ENCODE measurements at regions not wholly inside any gene's neighbourhood (a gene's known extent, or its start where the extent isn't known, plus 50 kb on each side); places are given as distances from the start of the nearest gene placed in this dataset.
"Not testable (repeated sequence)": the region's sequence is repeated elsewhere in the genome, so short reads cannot be mapped to it uniquely, and the experiment has no call there.

DNA sequence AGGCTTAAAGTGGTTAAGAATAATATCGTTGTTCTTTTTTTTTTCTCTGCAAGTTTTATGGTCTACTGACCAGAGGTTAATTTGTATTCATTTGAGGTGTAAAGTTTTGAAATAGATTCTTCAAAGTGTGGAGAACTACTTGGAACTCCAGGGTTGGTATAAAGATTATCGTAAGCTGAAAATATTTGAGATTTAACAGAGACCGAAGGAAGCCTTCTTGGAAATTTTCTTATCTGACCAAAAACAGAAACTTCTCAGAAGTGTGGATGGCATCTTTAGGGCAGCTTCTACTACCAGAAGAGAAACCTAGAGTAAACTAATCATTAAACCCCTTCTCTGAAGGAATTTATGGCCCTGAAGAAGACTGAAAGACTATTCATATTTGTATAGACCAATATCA lies 206.8 kb upstream of the MON1B start:
- DNase-seq (ENCODE audit: low spot score), result no peak

DNA sequence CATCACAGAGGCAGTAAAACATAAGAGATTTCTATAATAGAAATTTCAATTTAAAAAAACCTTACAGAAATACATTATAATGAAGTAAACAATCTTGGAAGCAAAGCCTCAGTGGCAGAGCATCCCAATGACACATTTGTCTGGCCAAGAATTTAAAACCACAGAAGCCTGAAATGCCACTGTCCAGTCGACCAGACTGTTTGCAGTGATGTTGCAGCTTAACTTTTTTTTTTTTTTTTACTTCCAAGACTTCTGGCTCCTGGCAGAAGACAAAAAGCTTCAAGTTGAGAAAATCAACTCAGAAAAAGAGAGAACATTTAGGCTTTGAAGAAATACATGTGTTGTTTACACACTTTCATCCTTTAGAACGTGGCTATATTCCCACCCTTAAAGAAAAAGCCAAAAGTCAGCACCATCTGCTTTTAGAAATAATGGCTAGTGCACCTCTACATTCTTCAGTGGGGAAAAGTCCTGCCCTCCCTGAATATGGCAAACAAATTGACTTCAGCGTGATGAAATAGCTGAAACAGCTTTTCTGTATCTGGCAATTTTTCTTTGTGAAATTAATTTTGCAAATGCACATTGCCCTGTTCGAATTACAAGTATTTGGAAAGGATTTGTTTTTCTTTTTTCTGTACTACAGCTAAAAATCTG lies 205.5 kb upstream of the MON1B start:
- no peak for DNase-seq (ENCODE audit: low spot score)

DNA sequence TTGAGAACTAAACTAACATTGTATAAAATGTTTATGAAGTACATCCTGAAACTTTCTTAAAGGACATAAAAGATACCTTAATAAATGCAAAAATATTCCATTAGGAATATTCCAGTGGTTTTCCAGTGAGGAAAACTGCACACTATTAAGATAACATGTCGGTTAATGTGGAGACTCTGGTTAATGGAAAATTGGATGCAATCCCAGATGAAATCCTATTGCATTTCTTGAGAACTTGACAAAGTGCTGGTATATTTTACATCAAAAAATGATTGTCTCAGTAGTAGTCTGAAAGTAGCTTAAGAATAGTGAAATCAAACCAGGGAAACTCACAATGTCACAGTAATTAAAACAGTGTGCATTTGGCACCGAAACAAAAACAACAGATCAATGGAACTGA lies 202.5 kb upstream of the MON1B start:
- no peak for DNase-seq (ENCODE audit: low spot score)

DNA sequence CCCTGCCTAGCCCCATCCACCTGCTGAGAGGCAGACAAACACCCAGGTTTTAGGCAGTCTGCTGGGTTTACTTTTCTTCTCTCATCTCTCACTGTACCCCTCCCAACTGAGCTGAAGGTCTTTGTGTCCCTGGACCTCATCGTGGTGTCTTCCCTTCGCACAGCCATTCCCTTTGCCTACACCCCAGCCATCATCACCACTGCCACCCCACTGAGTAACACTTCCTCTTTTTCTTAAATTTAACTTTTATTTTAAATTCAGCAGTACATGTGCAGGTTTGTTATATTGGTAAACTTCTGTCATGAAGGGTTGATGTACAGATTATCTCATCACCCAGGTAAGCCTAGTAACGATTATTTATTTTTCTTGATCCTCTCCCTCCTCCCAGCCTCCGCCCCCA lies 188.3 kb upstream of the MON1B start:
- DNase-seq (ENCODE audit: low spot score), result no peak

DNA sequence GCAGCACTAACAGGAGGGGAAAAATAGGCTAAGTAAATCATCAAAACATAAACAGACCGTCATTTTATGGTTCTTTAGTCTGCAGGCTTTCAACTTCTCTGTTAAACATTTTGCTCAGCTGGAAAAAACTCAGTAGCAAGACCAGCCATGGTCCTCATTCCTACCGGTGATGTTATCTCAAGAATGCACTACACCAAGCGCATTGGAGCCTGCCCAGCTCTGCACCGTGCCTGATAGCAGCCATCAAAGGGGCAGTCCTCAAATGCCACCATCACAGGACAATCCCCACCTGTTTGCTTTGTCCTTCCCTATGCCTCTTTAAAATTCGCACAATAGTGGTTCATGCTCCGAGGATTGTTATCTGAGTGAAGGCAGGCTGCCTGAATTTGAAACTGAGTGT lies 181.5 kb upstream of the MON1B start:
- no peak for DNase-seq (ENCODE audit: low spot score)

DNA sequence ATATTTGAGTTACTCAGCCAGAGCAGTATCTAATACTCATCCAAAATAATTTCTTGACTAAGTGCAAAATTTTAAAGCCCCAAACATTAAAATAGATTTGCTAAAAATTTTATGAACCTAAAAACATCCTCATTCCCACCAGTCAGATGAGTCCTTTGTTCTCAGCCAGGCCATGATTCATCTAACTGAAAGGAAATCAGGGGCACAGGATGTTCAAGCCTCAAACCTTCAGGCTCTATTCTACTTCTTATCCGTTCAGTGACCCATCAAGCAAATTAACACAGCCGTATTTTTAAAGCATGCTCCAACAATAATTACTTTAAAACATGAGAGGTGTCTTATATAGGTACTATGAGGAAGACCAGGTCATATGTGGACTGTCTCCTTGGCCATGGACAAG lies 176.5 kb upstream of the MON1B start:
- no peak for DNase-seq (ENCODE audit: low spot score)

DNA sequence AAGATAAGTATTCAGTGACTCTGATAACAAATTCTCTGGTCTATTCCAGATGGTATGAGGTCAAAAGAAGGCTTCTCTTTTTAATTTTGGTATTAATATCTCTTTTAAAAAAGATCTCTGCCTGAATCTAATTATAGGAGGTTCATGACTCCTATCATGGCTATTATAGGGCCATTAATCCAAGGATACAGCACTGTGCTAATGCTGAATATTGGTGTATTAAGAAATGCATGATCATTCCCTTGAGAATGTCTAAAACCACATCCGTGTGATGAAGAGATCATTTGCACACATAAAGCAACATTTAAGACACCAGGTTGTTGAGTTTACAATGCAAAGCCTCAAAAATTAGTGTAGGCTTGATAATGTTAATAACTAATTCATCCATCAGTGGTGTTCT lies 160.4 kb upstream of the MON1B start:
- no peak for DNase-seq (ENCODE audit: low spot score)

DNA sequence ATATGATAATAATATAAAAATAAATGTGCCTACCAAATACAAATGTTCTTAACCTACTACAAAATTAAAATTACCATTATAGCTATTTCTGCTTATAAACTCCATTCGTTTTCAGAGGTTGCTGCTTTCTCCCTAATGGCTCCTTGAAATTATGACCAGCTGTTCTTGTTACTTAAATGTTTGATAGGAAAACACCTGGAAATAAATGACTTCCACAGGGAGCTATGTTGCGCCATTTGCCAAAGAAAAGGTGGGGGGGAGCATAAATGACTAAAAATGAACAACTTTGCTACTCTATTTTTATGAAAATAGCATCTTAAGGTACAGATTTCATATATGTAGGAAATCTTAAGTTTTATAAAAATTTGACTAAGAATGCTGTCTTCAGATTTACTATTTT lies 157.5 kb upstream of the MON1B start:
- no peak for DNase-seq (ENCODE audit: low spot score)

DNA sequence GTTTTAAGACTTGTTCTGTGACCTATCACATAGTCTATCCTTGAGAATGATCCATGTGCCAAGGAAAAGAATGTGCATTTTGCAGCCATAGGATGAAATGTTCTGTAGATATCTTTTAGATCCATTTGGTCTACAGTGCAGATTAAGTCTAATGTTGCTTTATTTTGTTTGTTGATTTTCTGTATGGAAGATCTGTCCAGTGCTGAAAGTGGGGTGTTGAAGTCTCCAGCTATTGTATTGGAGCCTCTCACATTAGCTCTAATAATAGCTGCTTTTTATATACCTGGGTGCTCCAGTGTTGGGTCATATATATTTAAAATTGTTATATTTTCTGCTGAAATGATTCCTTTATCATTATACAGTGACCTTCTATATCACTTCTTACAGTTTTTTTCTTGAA lies 155.6 kb upstream of the MON1B start:
- no peak for DNase-seq (ENCODE audit: low spot score)

DNA sequence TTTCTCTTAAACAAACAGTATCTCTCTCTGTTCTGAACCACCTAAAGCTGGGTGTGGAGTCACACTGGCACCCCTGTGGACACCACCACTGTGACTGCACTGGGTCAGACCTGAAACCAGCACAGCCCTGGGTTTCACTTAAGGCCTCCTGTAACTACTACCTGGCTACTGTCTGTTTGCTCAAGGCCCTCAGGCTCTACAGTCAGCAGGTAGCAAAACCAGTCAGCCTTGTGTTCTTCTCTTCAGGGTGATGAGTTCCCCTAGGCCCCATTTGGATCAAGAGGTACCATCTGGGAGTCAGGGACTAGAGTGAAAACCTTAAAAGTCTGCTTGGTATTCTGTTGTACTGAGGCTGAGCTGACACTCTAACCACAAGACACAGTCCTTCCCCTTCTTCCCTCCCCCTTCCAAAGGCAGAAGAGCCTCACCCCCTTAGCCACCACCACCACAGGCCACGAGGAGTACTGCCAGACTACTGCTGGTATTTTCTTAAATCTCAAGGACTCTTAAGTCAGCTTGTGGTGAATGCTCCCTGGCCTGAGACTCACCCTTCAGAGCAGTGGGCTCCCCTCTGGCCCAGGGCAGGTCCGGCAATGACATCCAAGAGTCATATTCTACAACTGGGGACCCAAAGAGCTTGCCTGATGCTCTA lies 153.2 kb upstream of the MON1B start:
- DNase-seq (ENCODE audit: low spot score), result no peak

DNA sequence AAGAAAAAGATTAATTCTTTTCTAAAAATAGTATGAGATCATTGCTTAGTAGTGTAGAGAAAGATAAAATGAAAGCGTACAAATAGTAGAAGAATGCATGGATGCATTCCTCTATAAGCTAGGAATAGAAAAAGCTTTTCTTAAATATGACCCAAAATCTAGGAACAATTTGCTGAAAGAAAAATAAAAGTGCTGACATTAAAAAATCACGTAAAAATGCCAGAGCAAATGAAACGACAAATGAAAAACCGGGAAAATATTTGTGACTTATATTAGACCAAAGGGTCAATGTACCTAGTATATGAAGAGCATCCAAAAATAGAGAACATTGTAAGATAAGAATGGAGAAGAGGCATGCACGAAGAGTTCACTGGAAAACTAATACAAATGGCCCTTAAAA lies 149.5 kb upstream of the MON1B start:
- DNase-seq (ENCODE audit: low spot score), result no peak

DNA sequence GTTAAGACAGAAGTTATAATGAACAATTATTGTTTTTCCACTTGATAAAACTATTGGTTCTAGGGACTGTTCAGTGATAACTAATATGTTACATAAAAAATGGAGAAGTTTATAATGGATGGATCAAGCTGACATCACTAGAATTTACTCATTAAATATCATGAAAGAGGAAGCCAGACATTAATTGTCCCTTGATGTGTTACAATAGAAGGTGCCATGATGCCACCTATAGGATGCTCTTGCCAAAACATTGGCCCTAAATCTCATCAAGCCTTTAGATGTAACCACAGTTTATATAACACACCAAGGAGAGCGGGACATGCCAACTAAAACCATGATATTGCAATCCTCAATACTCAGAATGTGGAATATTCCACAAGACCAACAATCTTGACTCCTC lies 147.9 kb upstream of the MON1B start:
- DNase-seq (ENCODE audit: low spot score), result peak; percentile 10

DNA sequence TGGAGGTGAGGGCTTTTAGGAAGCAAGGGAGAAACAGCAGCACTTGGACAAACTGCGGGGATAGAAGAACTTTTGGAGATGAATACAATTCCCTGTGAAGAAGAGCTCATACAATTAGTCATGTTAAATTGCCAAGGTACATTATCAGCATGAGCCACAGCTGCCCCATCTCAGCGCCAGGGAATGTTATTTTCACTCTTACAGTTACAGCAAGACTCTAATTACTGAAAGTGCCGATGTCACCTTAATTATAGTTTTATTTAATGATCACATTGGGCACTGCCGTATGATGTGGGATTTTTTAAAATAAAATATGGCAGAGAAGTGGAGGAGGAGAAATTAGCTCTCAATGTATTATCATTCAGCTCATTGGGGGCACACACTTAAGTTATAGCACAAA lies 144.8 kb upstream of the MON1B start:
- DNase-seq (ENCODE audit: low spot score), result no peak

DNA sequence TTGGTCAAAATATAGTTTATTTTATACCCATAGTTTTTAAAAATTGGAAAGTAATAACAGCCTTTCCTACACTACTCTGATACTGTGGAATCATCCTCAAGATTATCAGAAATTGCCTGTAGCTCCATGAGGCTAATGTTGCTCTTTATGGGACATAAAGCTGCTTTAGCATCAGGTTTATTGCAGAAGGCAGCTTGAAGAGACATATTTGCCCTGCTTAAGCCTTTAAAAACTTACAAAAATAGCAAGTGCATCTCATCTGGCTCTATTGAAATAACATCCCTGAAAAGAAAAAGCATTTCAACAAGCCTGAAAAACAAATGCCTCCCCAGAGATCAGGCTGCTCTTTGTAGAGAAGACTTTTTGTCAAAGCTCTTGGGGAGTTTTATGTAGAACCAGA lies 142.9 kb upstream of the MON1B start:
- no peak for DNase-seq (ENCODE audit: low spot score)

DNA sequence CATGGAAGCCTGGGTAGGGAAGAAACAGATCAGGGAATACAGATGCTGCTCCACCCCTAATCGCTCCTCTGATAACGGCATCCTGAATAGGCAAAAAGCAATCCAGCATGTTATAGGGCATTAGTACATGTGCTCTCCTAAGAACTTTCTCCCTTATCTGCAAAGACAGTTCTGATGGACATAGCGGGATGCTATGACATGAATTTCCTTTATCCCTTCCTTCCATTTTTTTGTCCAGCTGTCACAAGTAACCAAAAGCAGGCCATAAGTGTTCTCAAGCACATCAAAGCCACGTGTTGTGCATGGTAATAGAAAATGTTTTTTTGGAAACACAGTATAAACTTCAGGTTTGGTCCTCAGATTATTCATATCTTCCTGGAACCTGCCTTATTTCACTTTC lies 141.4 kb upstream of the MON1B start:
- no peak for DNase-seq (ENCODE audit: low spot score)

DNA sequence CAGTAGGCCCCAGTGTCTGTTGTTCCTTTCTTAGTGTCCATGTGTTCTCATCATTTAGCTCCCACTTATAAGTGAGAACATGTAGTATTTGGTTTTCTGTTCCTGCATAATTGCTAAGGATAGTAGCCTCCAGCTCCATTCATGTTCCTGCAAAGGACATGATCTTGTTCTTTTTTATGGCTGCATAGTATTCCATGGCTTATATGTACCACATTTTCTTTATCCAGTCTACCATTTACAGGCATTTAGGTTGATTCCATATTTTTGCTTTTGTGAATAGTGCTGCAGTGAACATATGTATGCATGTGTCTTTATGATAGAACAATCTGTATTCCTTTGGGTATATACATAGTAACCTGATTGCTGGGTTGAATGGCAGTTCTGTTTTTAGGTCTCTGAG lies 134.4 kb upstream of the MON1B start:
- not testable (repeated sequence) for DNase-seq (ENCODE audit: low spot score)

DNA sequence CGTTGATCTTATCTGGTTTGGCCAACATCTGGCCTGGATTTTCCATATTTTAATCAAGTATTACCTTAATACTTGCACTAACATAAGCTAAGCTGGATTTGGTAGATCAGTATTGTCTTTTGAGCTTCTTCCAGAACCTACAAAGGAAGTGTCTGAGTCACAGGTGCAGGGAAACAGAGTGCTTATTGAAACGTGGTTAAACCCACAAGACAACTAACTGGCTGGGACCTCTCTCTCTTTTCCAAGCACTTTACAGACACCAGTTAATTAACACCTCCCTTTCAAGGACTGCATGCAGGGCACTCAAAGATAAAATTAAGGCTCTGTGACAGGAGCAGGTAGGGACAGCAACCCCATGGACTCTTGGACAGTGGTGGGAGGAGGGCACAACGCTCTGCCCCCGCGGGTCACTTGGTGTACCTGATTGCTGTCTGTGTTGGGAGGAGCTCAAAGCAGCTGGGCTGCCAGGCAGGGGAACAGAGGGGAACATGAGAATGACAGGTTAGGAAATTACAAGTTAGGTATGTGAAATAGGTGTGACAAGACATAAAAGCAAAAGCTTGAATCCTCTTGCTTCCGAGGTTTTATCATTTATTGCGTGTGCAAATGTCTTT lies 133.7 kb upstream of the MON1B start:
- no peak for DNase-seq (ENCODE audit: low spot score)

DNA sequence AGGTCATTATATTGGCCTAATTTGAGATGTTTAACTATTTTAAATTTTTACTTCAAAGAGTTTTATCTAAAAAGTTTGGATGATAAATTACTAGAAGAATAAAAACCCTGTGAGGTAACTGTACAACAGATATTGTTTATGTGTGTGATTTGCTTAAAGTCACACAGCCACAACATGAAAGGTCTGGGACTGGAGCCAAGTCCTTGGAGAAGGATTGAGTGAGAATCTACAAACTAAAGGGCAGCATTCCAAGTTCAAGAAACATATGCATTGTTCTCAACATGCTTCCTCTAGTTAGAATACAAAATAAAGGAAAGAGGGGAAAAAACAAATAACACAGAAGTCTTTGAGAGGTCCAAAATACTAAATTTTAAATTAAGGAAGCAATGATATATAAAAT lies 131.5 kb upstream of the MON1B start:
- DNase-seq (ENCODE audit: low spot score), result no peak

DNA sequence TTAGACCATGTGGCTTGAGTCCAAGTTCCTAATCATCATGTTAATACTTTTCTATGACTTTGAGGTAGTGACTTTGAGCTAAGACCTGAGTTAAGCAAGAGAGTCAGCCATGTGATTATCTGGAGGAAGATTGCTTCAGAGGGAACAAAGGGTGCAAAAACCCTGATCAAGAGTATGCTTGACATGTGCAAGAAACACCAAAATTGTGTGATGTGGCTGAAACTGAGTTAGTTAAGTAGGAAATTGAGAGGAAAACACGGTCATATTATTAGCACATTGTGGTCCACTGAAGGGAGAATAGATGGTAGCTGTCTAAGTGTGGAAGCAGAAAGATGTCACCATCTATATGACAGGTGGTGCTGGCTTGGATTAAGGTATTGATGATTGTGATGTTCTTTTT lies 130.4 kb upstream of the MON1B start:
- no peak for DNase-seq (ENCODE audit: low spot score)

DNA sequence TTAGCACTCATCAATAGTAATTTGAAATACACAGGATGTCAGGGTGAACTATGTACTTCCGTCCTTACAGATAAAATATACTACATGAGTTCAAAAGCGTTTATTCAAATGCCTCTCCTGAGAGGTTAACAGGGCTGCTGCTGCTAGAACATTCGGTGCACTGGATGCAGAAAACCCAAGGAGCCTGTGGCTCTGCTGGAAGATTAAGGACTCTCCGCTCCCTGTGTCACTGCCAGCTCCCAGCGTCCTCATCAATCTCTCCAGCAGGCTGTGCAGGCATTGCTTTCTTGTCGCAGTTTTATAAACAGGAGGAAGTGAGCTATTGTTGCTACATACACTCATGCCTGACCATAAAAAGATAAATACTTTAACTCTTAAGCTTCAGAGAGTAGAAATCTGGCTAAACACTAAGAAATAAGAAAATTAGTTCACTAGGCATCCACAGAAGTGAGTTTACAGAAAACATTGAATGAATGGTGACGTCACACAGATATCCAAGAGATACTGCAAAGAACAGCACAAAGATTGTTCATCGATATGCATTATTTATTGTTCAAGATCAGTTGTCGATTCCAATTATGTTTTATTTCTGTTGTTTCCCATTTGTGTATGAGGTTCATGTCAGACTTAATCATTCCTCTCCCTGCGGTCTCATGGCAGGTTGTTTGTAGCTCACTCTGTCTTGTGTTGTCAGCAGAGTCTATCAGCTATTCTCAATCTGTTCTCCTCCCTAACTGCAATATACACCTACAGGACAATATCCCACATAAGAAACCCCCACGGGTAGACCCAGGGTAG lies 127.9 kb upstream of the MON1B start:
- DNase-seq (ENCODE audit: low spot score), result no peak

DNA sequence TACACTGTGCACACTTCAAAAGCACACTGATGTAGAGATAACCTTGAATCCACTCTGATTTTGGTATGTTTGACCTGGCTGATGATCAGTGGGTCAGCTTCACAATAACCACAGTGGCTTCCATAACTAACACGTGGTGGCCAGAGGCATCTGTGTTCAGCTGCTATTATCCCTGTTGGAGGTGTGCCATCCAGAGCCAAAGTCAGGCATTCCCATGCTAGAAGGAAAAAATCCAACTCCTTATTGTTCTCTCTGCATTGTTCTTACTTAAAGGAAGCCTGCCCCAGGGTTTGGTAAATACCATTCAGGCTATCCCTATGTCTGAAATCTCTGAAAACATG lies 127.3 kb upstream of the MON1B start:
- DNase-seq (ENCODE audit: low spot score), result no peak

DNA sequence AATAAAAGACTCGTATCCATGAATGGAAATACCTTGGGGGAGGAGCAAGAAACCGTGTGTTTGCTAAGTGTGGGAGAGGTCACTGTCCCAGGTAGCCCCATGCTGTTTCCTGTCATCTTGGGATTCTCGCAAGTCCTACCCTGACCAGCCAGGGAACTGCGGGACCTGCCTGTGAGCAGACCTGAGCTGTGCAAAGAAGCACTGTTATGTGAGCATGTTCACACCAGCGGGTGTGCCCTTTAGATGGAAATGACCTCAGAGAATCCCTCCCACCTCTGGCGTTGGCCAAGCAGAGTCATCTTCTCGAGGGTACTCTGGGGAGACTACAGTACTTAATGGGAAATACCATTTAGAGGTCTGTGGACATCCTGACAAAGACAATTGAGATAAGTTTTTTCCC lies 127.0 kb upstream of the MON1B start:
- DNase-seq (ENCODE audit: low spot score), result no peak

DNA sequence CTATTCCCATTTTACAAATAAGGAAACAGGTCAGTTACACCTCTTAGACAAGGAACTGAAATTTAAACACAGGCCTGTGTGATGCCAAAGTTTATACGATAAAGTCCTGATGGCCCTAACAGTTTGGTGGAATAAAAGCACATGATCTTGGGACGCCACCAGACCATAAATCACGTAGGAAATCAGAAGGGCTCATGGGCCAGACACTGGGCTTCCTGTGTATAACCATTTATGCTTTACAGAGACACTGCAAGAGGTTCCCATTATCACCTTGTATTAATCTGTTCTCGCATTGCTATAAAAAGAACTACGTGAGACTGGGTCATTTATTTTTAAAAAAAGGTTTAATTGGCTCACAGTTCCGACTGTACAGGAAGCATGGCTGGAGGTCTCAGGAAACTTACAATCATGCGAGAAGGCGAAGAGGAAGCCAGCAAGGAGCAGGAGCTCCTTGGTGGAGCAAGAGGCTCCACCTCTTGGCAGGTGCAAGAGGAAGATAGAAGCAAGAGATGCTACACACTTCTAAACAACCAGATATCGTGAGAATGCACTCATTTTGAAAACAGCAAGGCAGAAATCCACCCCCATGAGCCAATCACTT lies 124.0 kb upstream of the MON1B start:
- DNase-seq (ENCODE audit: low spot score), result no peak

Measured in cerebellar cortex (tissue), 1 donor.